ENCODE measurements at regions not wholly inside any gene's neighbourhood (a gene's known extent, or its start where the extent isn't known, plus 50 kb on each side); places are given as distances from the start of the nearest gene placed in this dataset.

- no peak for DNase-seq
These were observed 107.3 kb upstream of the CCDC196 start for GRCh38 chr14:66378712-66379505.

GRCh38 chr14:66380143-66380542 is 106.0 kb upstream of the CCDC196 start:
- DNase-seq = no peak

- DNase-seq = no peak
These were observed 104.4 kb upstream of the CCDC196 start for GRCh38 chr14:66381755-66382154.

- no peak for DNase-seq
These were observed 102.9 kb upstream of the CCDC196 start for GRCh38 chr14:66383257-66383656.

- no peak for DNase-seq
These were observed 102.4 kb upstream of the CCDC196 start for GRCh38 chr14:66383771-66384170.

GRCh38 chr14:66388516-66388915 is 97.7 kb upstream of the CCDC196 start:
- no peak for DNase-seq

GRCh38 chr14:66389481-66389880 is 96.7 kb upstream of the CCDC196 start:
- DNase-seq = no peak

- peak; percentile 29 for DNase-seq
These were observed 90.9 kb upstream of the CCDC196 start for GRCh38 chr14:66395300-66395699.

GRCh38 chr14:66396164-66396563 is 90.0 kb upstream of the CCDC196 start:
- no peak for DNase-seq

- DNase-seq = no peak
These were observed 87.7 kb upstream of the CCDC196 start for GRCh38 chr14:66398437-66398836.

GRCh38 chr14:66401449-66402095 is 84.6 kb upstream of the CCDC196 start:
- DNase-seq = no peak

- peak; percentile 3 for DNase-seq
These were observed 83.0 kb upstream of the CCDC196 start for GRCh38 chr14:66403183-66403582.

- DNase-seq = no peak
These were observed 82.1 kb upstream of the CCDC196 start for GRCh38 chr14:66404051-66404545.

- DNase-seq = no peak
These were observed 81.0 kb upstream of the CCDC196 start for GRCh38 chr14:66405158-66405557.

GRCh38 chr14:66413901-66414300 is 72.3 kb upstream of the CCDC196 start:
- DNase-seq = no peak

GRCh38 chr14:66414511-66414910 is 71.7 kb upstream of the CCDC196 start:
- no peak for DNase-seq

GRCh38 chr14:66420251-66421006 is 65.7 kb upstream of the CCDC196 start:
- no peak for DNase-seq

GRCh38 chr14:66421990-66422946 is 63.9 kb upstream of the CCDC196 start:
- DNase-seq = no peak

- DNase-seq = no peak
These were observed 60.8 kb upstream of the CCDC196 start for GRCh38 chr14:66425402-66425801.

GRCh38 chr14:66426451-66426850 is 59.7 kb upstream of the CCDC196 start:
- DNase-seq = no peak

GRCh38 chr14:66432334-66432733 is 53.8 kb upstream of the CCDC196 start:
- no peak for DNase-seq

- DNase-seq = no peak
These were observed 51.7 kb upstream of the CCDC196 start for GRCh38 chr14:66434464-66434863.
